GF-D8 (cell line): ENCODE measurements at regions not wholly inside any gene's neighbourhood (a gene's known extent, or its start where the extent isn't known, plus 50 kb on each side); places are given as distances from the start of the nearest gene placed in this dataset.

Source experiments
- DNase-seq: peaks from one replicate; lab custom pipeline; 2025; lab: John Stamatoyannopoulos, UW

GRCh38 chr10:7027913-7028808 lies 382.7 kb downstream of the SFMBT2 start:
- DNase-seq, result no peak

- no peak for DNase-seq
Measured at GRCh38 chr10:7027237-7027912, 383.5 kb downstream of the SFMBT2 start.

GRCh38 chr10:7026818-7027217 lies 384.0 kb downstream of the SFMBT2 start:
- no peak for DNase-seq

- no peak for DNase-seq
Measured at GRCh38 chr10:7025296-7025695, 385.5 kb downstream of the SFMBT2 start.

- DNase-seq, result no peak
Measured at GRCh38 chr10:7015457-7015856, 395.4 kb downstream of the SFMBT2 start.

- no peak for DNase-seq
Measured at GRCh38 chr10:7014721-7015120, 396.1 kb downstream of the SFMBT2 start.

GRCh38 chr10:7011994-7012393 lies 398.8 kb downstream of the SFMBT2 start:
- no peak for DNase-seq

GRCh38 chr10:7008645-7009044 lies 402.2 kb downstream of the SFMBT2 start:
- DNase-seq, result no peak

GRCh38 chr10:7007600-7008190 lies 403.1 kb downstream of the SFMBT2 start:
- no peak for DNase-seq

GRCh38 chr10:7006566-7006965 lies 404.3 kb downstream of the SFMBT2 start:
- no peak for DNase-seq

- no peak for DNase-seq
Measured at GRCh38 chr10:7003831-7004395, 406.9 kb downstream of the SFMBT2 start.

- no peak for DNase-seq
Measured at GRCh38 chr10:7000061-7000460, 410.8 kb downstream of the SFMBT2 start.

- DNase-seq, result no peak
Measured at GRCh38 chr10:6999232-6999925, 411.5 kb downstream of the SFMBT2 start.

- no peak for DNase-seq
Measured at GRCh38 chr10:6997509-6997908, 413.3 kb downstream of the SFMBT2 start.

GRCh38 chr10:6996431-6996830 lies 414.4 kb downstream of the SFMBT2 start:
- DNase-seq, result no peak

GRCh38 chr10:6995831-6996230 lies 415.0 kb downstream of the SFMBT2 start:
- no peak for DNase-seq

GRCh38 chr10:6995341-6995740 lies 415.3 kb upstream of the PRKCQ start:
- DNase-seq, result no peak

- peak; percentile 60 for DNase-seq
Measured at GRCh38 chr10:6990891-6991290, 410.8 kb upstream of the PRKCQ start.

GRCh38 chr10:6988654-6989053 lies 408.6 kb upstream of the PRKCQ start:
- DNase-seq, result no peak

- no peak for DNase-seq
Measured at GRCh38 chr10:6987536-6987945, 407.5 kb upstream of the PRKCQ start.

GRCh38 chr10:6986927-6987326 lies 406.9 kb upstream of the PRKCQ start:
- no peak for DNase-seq

GRCh38 chr10:6985644-6986043 lies 405.6 kb upstream of the PRKCQ start:
- no peak for DNase-seq
